Astrocyte (in vitro differentiated cells and primary cell): ENCODE measurements at regions not wholly inside any gene's neighbourhood (a gene's known extent, or its start where the extent isn't known, plus 50 kb on each side); places are given as distances from the start of the nearest gene placed in this dataset.
A peak's percentile ranks its signal among the peaks of the same experiment; 100 is the strongest.

Experiments
- DNase-seq: peaks from one replicate; pipeline ENCODE4 v3.0.0-alpha.2; 2010; ENCODE audit warnings: low read depth
- FAIRE-seq: peaks from 2 replicates; lab custom pipeline; 2011; peaks lifted over from hg19 to GRCh38; lab: Jason Lieb, UNC
- H2AFZ ChIP-seq: 2 replicates; pipeline ENCODE4 v1.6.0; 2012; ENCODE audit warnings: low read depth, low read length, inconsistent platforms
- H3K27ac ChIP-seq: 2 replicates; pipeline ENCODE4 v1.5.1; 2011; ENCODE audit warnings: low read depth, low read length, inconsistent platforms
- H3K27me3 ChIP-seq: 2 replicates; pipeline ENCODE4 v1.6.0; 2011; ENCODE audit warnings: low read length, inconsistent platforms; ENCODE audit not compliant: insufficient read depth
- H3K36me3 ChIP-seq: 2 replicates; pipeline ENCODE4 v1.5.1; 2011; ENCODE audit warnings: low read length, inconsistent platforms; ENCODE audit not compliant: insufficient read depth
- H3K4me1 ChIP-seq: 2 replicates; pipeline ENCODE4 v1.5.1; 2011; ENCODE audit warnings: low read length, inconsistent platforms; ENCODE audit not compliant: insufficient read depth
- H3K4me2 ChIP-seq: 2 replicates; pipeline ENCODE4 v1.6.0; 2012; ENCODE audit warnings: low read length, inconsistent platforms
- H3K4me3 ChIP-seq: 2 replicates; pipeline ENCODE4 v1.5.1; 2011; ENCODE audit warnings: low read depth, mild to moderate bottlenecking, low read length, inconsistent platforms; ENCODE audit not compliant: insufficient read depth
- H3K79me2 ChIP-seq: 2 replicates; pipeline ENCODE4 v1.6.0; 2012; ENCODE audit warnings: mild to moderate bottlenecking, low read length, inconsistent platforms; ENCODE audit not compliant: insufficient read depth
- H3K9ac ChIP-seq: 2 replicates; pipeline ENCODE4 v1.6.0; 2012; ENCODE audit warnings: mild to moderate bottlenecking, low read length, inconsistent platforms
- H3K9me3 ChIP-seq: 2 replicates; pipeline ENCODE4 v1.5.1; 2012; ENCODE audit warnings: low read depth, mild to moderate bottlenecking, low read length, inconsistent platforms; ENCODE audit not compliant: insufficient read depth
- H4K20me1 ChIP-seq: 2 replicates; pipeline ENCODE4 v1.6.0; 2012; ENCODE audit warnings: low read length, inconsistent platforms; ENCODE audit not compliant: insufficient read depth
- H3K27ac Mint-ChIP-seq: one replicate; pipeline ENCODE4 v1.8.0; 2021; ENCODE audit warnings: mild to moderate bottlenecking, mixed read lengths; ENCODE audit not compliant: unreplicated experiment
- H3K27me3 Mint-ChIP-seq: one replicate; pipeline ENCODE4 v1.8.0; 2021; ENCODE audit warnings: low read depth, mixed read lengths; ENCODE audit not compliant: unreplicated experiment
- H3K36me3 Mint-ChIP-seq: one replicate; pipeline ENCODE4 v1.8.0; 2021; ENCODE audit warnings: low read depth, mixed read lengths; ENCODE audit not compliant: unreplicated experiment
- H3K4me1 Mint-ChIP-seq: one replicate; pipeline ENCODE4 v1.8.0; 2021; ENCODE audit warnings: low read depth, mixed read lengths; ENCODE audit not compliant: unreplicated experiment
- H3K4me3 Mint-ChIP-seq: one replicate; pipeline ENCODE4 v1.8.0; 2021; ENCODE audit warnings: mild to moderate bottlenecking, moderate library complexity, mixed read lengths; ENCODE audit not compliant: unreplicated experiment
- H3K9me3 Mint-ChIP-seq: one replicate; pipeline ENCODE4 v1.8.0; 2021; ENCODE audit warnings: mild to moderate bottlenecking, mixed read lengths; ENCODE audit not compliant: unreplicated experiment
- EZH2 ChIP-seq: IDR thresholded peaks from 2 replicates; pipeline ENCODE4 v1.6.1; 2012; ENCODE audit warnings: mild to moderate bottlenecking, low read length, inconsistent platforms; ENCODE audit not compliant: insufficient read depth
- TF ChIP-seq, protein P1 (sequence below): IDR thresholded peaks from 2 replicates; pipeline ENCODE4 v1.5.1; 2011; ENCODE audit warnings: low read depth, mild to moderate bottlenecking, inconsistent platforms, low read length, moderate library complexity; ENCODE audit not compliant: insufficient read depth

DNA sequence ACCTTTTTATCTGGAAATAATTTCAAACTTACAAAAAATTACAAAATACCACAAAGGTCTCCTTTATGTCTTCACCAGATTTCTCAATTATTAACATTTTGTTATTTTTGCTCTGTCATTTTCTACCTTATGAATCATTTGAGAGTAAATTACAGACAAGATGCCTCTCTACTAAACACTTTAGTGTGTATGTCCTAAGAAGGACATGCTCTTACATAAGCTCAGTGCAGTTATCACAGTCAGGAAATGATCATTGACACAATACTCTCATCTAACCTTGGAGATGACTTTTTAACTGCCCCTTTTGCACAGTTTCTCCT is 378.9 kb upstream of the RUNX1 start:
- no peaks in the 10 kb centered on the region for H3K27me3 ChIP-seq
- no peak overlapping the region for H2AFZ ChIP-seq
- H3K79me2 ChIP-seq: no peaks in the 10 kb centered on the region
- no peak overlapping the region for H3K4me3 ChIP-seq
- TF ChIP-seq, protein P1, sequence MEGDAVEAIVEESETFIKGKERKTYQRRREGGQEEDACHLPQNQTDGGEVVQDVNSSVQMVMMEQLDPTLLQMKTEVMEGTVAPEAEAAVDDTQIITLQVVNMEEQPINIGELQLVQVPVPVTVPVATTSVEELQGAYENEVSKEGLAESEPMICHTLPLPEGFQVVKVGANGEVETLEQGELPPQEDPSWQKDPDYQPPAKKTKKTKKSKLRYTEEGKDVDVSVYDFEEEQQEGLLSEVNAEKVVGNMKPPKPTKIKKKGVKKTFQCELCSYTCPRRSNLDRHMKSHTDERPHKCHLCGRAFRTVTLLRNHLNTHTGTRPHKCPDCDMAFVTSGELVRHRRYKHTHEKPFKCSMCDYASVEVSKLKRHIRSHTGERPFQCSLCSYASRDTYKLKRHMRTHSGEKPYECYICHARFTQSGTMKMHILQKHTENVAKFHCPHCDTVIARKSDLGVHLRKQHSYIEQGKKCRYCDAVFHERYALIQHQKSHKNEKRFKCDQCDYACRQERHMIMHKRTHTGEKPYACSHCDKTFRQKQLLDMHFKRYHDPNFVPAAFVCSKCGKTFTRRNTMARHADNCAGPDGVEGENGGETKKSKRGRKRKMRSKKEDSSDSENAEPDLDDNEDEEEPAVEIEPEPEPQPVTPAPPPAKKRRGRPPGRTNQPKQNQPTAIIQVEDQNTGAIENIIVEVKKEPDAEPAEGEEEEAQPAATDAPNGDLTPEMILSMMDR: no peak
- TF ChIP-seq EZH2: no peak
- peaks cover 9% of the 10 kb centered on the region for H3K9me3 ChIP-seq
- peaks cover 7% of the 10 kb centered on the region for H3K4me1 ChIP-seq
- no peaks in the 10 kb centered on the region for H3K27me3 Mint-ChIP-seq
- peak overlapping the region; percentile 97 for H3K27ac Mint-ChIP-seq
- peak overlapping the region; percentile 68 for H3K4me2 ChIP-seq
- H3K27ac ChIP-seq: no peak overlapping the region
- no peaks in the 10 kb centered on the region for H4K20me1 ChIP-seq
- peaks cover 16% of the 10 kb centered on the region for H3K9me3 Mint-ChIP-seq
- H3K4me3 Mint-ChIP-seq: no peak overlapping the region
- H3K36me3 ChIP-seq: no peaks in the 10 kb centered on the region
- H3K36me3 Mint-ChIP-seq: peaks cover 3% of the 10 kb centered on the region
- FAIRE-seq (peak; percentile 89), DNase-seq (no peak)
- H3K4me1 Mint-ChIP-seq: peaks cover 24% of the 10 kb centered on the region
- no peak overlapping the region for H3K9ac ChIP-seq

GRCh38 chr21:35427320-35428000 is 378.4 kb upstream of the RUNX1 start:
- Histone ChIP-seq H3K9me3 (peaks cover 7% of the 10 kb centered on the region), H3K79me2 (no peaks in the 10 kb centered on the region), H3K36me3 (no peaks in the 10 kb centered on the region), H4K20me1 (no peaks in the 10 kb centered on the region), H3K4me2 (no peak overlapping the region), H3K27ac (no peak overlapping the region), H3K4me1 (peaks cover 7% of the 10 kb centered on the region), H3K9ac (no peak overlapping the region), H3K4me3 (no peak overlapping the region), H3K27me3 (no peaks in the 10 kb centered on the region), H2AFZ (no peak overlapping the region)
- H3K9me3 Mint-ChIP-seq: peaks cover 16% of the 10 kb centered on the region
- no peaks in the 10 kb centered on the region for H3K27me3 Mint-ChIP-seq
- H3K4me3 Mint-ChIP-seq: no peak overlapping the region
- TF ChIP-seq EZH2: no peak
- peaks cover 24% of the 10 kb centered on the region for H3K4me1 Mint-ChIP-seq
- peak overlapping the region; percentile 97 for H3K27ac Mint-ChIP-seq
- H3K36me3 Mint-ChIP-seq: no peaks in the 10 kb centered on the region
- no peak for DNase-seq
- peak; percentile 50 for FAIRE-seq

DNA sequence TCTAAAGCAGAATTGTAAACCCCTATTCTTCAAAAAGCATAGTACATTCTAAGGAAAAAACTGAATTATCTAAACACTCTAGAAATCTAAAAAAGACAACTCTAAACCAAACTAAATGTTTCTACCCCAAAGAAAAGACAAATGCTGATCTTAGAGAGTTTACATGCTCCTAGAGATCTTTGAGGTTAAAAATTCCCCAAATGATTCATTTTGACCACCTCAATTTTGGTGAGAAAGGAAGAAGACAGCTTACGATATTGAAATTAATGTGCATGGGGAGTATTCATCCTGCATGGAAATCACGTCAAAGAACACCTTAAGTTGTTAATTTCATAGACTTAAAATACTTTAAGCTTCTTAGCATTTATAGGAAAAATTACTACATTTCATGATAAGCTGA is 377.8 kb upstream of the RUNX1 start:
- no peak overlapping the region for H2AFZ ChIP-seq
- H3K9me3 Mint-ChIP-seq: peaks cover 19% of the 10 kb centered on the region
- no peak for DNase-seq
- no peak for FAIRE-seq
- H3K9ac ChIP-seq: no peak overlapping the region
- H3K9me3 ChIP-seq: peaks cover 8% of the 10 kb centered on the region
- H3K27me3 ChIP-seq: no peaks in the 10 kb centered on the region
- no peaks in the 10 kb centered on the region for H3K36me3 Mint-ChIP-seq
- no peaks in the 10 kb centered on the region for H3K79me2 ChIP-seq
- no peaks in the 10 kb centered on the region for H4K20me1 ChIP-seq
- H3K4me3 ChIP-seq: no peak overlapping the region
- H3K4me1 ChIP-seq: peaks cover 7% of the 10 kb centered on the region
- H3K27me3 Mint-ChIP-seq: no peaks in the 10 kb centered on the region
- no peak overlapping the region for H3K4me3 Mint-ChIP-seq
- TF ChIP-seq EZH2: no peak
- H3K4me1 Mint-ChIP-seq: peaks cover 24% of the 10 kb centered on the region
- H3K27ac ChIP-seq: no peak overlapping the region
- no peak overlapping the region for H3K4me2 ChIP-seq
- peak overlapping the region; percentile 91 for H3K27ac Mint-ChIP-seq
- no peaks in the 10 kb centered on the region for H3K36me3 ChIP-seq
